GM23338 (cell line): ENCODE measurements at regions not wholly inside any gene's neighbourhood (a gene's known extent, or its start where the extent isn't known, plus 50 kb on each side); places are given as distances from the start of the nearest gene placed in this dataset.

Source experiments
- CREB1 ChIP-seq: fragments of 250-450 bp; sonication (Bioruptor Pico); IDR thresholded peaks from 2 replicates; pipeline ENCODE4 v1.5.0; 2020; ENCODE audit warnings: low read depth, mild to moderate bottlenecking, moderate library complexity
- ETS1 ChIP-seq: IDR thresholded peaks from 2 replicates; pipeline ENCODE4 v1.6.1; 2016; ENCODE audit warnings: antibody characterized with exemption
- EZH2 ChIP-seq: fragments of 200-600 bp; sonication (generic); IDR thresholded peaks from one replicate; pipeline ENCODE4 v1.8.0; 2017; ENCODE audit warnings: antibody characterized with exemption, mild to moderate bottlenecking, low read depth; ENCODE audit not compliant: unreplicated experiment
- EZH2phosphoT487 ChIP-seq: fragments of 200-600 bp; sonication (generic); IDR thresholded peaks from one replicate; pipeline ENCODE4 v1.8.1; 2018; ENCODE audit warnings: antibody characterized with exemption; ENCODE audit not compliant: unreplicated experiment
- JUNB ChIP-seq: IDR thresholded peaks from one replicate; pipeline ENCODE4 v1.6.1; 2016; ENCODE audit warnings: antibody characterized with exemption; ENCODE audit not compliant: unreplicated experiment
- NANOG ChIP-seq: IDR thresholded peaks from 2 replicates; pipeline ENCODE4 v1.6.1; 2016; ENCODE audit warnings: antibody characterized with exemption, borderline replicate concordance
- POLR2AphosphoS5 ChIP-seq: IDR thresholded peaks from 2 replicates; pipeline ENCODE4 v1.6.1; 2016; ENCODE audit warnings: antibody characterized with exemption, low read depth
- REST ChIP-seq: IDR thresholded peaks from one replicate; pipeline ENCODE4 v1.6.1; 2018; ENCODE audit warnings: antibody characterized with exemption; ENCODE audit not compliant: unreplicated experiment
- STAT1 ChIP-seq: IDR thresholded peaks from one replicate; pipeline ENCODE4 v1.6.1; 2016; ENCODE audit warnings: antibody characterized with exemption; ENCODE audit not compliant: unreplicated experiment
- ZNF114 ChIP-seq: fragments of 250-450 bp; sonication (Bioruptor Pico); IDR thresholded peaks from 2 replicates; pipeline ENCODE4 v1.5.0; 2020; ENCODE audit warnings: mild to moderate bottlenecking, moderate library complexity
- ZNF331 ChIP-seq: fragments of 250-450 bp; sonication (Bioruptor Pico); IDR thresholded peaks from 2 replicates; pipeline ENCODE4 v1.5.0; 2020; ENCODE audit warnings: low read depth, mild to moderate bottlenecking, moderate library complexity
- ZNF462 ChIP-seq: fragments of 250-450 bp; sonication (Bioruptor Pico); IDR thresholded peaks from 2 replicates; pipeline ENCODE4 v1.5.0; 2020; ENCODE audit warnings: mild to moderate bottlenecking, moderate library complexity
- TF ChIP-seq, protein P1 (sequence below), 2 experiments: fragments of 200-600 bp in 1 of 2; sonication (generic) in 1 of 2; conservative IDR thresholded peaks; 2 replicates each; pipeline versions ENCODE4 v1.5.1 to v1.6.1; 2016 to 2017; ENCODE audit warnings: antibody characterized with exemption in 2 of 2, low read depth in 2 of 2, mild to moderate bottlenecking in 2 of 2, moderate library complexity in 1 of 2

GRCh38 chr14:38847161-38847560, 255.9 kb downstream of the SEC23A start:
- TF ChIP-seq, protein P1, sequence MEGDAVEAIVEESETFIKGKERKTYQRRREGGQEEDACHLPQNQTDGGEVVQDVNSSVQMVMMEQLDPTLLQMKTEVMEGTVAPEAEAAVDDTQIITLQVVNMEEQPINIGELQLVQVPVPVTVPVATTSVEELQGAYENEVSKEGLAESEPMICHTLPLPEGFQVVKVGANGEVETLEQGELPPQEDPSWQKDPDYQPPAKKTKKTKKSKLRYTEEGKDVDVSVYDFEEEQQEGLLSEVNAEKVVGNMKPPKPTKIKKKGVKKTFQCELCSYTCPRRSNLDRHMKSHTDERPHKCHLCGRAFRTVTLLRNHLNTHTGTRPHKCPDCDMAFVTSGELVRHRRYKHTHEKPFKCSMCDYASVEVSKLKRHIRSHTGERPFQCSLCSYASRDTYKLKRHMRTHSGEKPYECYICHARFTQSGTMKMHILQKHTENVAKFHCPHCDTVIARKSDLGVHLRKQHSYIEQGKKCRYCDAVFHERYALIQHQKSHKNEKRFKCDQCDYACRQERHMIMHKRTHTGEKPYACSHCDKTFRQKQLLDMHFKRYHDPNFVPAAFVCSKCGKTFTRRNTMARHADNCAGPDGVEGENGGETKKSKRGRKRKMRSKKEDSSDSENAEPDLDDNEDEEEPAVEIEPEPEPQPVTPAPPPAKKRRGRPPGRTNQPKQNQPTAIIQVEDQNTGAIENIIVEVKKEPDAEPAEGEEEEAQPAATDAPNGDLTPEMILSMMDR (conservative IDR thresholded peaks at IDR 0.05; ENCODE audit: low read depth in 2 of 2) = no peak
- TF ChIP-seq EZH2 (no peak), POLR2AphosphoS5 (no peak), EZH2phosphoT487 (no peak), REST (no peak), CREB1 (CRISPR knock-in tag) (no peak), ZNF331 (no peak), JUNB (no peak), ETS1 (no peak), ZNF114 (no peak), NANOG (no peak), STAT1 (no peak), ZNF462 (CRISPR knock-in tag) (no peak)
